GM18511 (cell line): ENCODE measurements at regions not wholly inside any gene's neighbourhood (a gene's known extent, or its start where the extent isn't known, plus 50 kb on each side); places are given as distances from the start of the nearest gene placed in this dataset.

Experiments used
- ATAC-seq: cut with Tn5 transposase; IDR thresholded peaks from one replicate; pipeline ENCODE4 v1.9.1; 2021; ENCODE audit warnings: mild to moderate bottlenecking, moderate library complexity; ENCODE audit not compliant: unreplicated experiment

DNA sequence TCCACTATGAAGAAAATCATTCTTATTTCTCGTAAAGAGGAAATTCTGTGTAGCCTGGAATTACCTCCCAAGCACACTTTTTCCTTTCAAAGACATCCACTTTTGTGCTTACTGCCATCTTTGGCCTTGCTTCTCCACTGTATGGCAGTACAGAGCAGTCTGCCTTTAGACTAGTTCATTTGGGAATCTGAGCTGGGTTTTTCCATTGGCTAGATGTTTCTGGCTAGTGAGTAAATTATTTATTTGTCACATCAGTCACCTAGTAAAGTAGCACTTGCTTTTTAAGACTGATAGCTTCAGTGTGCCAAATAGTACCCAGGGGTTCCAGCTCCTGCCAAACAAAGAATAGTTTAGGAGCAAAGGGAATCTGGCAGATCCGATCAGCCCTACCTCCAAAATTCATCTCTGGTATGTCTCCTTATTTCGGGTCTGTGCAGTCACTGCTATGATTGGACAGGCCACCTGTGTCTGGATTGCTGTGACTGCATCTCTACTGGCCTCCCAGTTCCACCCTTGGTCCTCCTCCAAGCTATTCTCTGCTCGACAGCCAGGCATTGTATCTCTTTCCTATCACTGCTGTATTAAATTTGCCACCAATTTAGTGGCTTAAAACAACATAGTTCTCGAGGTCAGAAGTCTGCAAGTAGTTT is 97.6 kb downstream of the NUDT12 start:
- no peak for ATAC-seq

DNA sequence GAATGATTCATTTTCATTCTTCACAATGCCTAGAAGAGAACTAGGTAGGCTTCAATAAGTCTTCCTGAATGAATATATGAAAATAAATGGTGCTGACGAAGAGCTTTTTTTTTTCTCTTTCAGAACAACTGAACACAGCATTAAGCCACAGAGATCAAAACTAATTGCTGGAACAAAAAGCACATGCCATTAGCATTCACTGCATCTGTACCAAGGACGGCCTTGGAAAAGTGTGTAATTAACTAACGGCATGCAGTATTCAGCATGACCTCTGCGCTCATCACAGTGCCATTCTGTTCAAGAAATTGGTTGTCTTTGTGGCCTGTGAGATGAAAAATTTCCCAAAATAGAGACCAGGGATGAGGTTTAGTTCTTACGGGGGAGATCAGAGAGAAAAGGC is 99.3 kb downstream of the NUDT12 start:
- ATAC-seq = no peak

DNA sequence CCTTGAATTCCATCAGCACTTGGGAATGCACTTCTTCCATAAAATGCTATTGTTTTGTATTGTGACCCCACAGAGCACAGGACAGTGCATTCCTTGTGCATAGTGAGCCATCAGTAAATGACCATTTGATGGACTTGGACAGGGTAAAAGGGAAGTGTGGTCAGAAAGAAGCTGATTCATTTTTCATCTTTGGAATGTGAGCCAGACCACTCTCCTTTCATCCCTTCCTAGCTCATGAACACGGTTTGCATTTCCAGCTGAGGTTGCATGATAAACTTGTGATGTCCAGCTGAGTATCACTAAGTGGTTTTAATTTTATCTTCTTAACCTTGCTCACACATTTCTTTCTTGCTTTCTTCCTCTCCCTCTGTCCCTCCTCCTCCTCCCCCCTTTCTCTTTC is 101.3 kb downstream of the NUDT12 start:
- ATAC-seq = no peak

DNA sequence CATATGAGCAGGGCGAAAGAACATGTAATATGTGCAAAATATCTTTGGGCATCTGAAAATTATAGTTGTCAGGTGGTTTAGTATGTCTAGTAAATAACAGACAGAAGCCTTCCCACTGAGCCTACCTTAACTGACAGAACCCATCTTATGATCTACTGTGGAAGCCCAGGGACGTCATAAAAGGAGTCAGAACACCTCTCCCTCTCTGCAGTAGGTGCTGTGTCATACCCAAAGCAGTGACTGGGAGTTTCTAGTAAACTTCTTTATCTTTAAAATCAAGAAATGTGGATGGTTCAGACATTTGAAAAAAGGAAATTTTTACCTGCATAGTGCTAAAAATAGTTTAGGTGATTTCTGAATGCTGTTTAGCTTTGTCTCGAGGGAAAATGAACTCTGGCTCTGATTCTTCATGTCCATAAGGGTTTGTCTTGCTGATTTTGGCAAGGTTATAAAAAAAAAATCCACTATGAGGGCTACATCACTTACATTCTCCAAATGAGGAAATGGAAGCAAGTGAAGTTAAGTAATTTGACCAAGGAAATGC is 104.0 kb downstream of the NUDT12 start:
- no peak for ATAC-seq

DNA sequence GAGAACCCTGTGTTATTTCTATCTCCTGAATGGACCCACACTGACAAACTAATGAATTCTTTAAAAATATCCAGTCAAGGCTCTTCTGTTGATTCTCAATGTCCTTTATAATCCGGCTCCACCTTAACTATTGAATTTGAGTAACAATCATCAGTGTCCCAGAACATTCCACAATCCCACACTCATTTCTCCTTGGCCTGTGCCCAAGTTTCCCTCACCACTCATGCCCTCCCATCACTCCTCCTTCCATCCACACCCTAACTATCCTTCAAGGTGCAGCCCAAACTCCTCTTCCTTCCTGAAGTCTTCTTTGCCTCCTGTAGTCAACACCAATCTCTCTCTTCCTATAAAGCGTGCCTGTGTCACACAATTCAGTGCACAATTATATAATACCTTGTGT is 106.1 kb downstream of the NUDT12 start:
- ATAC-seq = no peak

DNA sequence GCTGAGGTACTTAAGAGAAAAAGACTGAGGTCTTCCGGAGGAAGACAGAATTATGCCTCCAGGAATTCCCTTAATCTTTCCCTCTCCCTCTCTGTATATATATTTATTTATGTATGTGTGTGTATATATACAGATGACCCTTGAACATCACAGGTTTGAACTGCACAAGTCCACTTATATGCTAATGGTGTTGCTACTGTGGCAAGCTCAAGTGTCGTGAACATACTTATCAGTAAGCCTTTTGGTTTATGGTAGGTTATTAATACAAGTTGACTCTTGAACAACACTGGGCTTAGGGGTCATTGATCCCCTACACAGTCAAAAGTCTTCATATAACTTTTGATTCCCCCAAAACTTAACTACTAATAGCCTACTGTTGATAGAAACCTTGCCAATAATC is 106.8 kb downstream of the NUDT12 start:
- ATAC-seq = no peak

DNA sequence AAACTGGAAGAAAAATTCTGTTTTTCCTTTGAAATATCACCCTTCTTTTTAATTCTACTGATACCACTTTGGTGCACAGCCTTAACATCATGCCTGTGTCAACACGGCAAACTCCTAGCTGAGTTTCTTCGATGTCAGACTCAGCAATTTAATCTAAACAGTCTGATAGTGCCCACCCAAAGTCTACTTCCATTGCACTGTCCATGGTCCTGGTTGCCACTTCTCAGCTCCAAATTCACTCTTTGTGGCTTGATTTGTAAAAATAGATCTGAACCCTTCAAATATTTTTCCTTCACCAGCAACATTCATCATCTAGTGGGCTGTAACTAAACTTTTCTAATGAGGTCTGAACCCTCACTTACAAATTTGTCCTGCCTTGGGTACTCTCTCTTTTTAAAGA is 107.8 kb downstream of the NUDT12 start:
- ATAC-seq = no peak

DNA sequence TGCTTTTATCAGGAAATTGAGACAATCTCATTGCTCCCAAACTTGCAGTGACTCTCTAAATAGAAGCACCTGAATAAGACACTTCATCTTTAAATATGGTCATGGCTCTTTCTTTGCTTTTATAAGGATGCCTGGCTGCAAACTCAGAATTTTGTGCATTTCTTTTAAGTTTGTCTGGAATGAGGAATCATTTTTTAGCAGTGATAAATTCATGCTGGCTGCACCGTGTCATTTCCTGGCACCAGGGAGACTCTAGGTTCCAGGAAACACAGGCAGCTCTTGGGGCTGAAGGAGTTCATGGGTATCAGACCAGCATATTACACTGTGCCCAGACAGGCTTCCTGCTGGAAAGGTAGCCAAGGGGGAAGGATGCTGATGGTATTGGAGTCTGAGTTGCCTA is 109.9 kb downstream of the NUDT12 start:
- ATAC-seq = no peak

DNA sequence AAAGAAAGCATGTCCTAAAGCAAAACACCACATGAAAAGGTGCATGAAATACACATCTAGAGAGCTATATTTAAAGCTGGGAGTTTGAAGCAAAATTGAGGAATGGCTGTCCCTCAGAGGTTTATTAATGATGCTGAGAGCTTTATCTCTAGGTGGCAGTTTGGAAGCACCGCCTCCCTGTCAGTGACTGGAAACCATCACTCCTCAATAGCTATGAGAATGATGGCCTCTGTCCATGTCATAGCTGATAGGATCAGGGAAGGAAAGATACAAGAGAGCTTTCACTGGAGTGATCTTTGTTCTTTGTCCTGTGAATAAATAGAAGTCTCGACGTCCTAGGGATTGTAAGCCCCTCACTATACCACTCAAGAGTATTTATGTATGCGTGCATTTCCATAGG is 110.5 kb downstream of the NUDT12 start:
- no peak for ATAC-seq

DNA sequence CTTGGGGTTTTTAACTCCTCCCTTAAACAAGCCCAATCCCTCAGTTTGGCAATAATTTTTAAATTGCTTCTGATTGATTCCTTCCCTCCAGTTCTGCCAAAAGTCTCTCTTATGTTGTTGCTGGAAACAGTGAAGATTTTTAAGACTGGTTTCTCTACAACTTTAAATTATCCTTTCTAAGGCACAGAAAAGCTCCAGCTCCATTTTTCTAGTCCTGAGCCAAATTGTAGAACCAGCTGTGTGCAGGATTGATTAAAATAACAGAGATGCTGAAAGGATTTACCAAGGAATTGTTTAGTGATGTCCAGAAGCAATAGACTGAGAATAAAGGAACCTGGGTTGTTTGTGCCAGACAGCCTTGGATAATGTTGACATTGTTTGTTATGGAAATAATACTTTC is 111.3 kb downstream of the NUDT12 start:
- no peak for ATAC-seq

DNA sequence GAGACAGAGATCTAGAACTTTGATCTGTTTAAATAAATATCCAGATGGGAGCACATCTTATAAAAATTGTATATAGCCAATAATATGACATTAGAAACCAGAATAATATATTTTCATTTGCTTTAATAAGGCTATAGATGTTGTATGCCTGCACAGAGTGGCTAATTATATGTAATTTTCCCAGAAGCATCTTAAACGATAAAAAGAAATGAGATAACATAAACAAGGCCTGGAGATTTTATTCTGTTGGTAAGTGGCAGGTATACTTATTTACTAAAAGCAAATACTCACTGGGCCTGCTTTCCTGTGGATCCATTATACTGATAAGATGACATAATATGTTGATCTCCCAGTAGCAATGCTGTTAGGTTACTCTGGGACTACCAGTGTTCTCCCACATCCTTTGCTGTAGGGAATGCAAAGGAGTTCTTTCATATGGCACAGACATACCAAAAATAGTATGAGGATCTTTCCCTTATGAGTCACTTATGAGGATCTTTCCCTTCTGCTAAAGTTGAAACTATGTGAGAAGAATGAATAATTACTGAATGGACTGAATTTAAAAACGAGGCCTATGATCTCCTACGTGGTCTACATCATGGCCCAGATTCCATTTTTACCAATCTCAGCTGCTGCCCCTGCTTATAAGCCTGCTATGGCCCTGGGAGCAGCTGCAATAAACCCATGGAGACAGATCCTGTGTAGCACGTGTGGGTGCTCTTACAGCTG is 112.1 kb downstream of the NUDT12 start:
- ATAC-seq = no peak

DNA sequence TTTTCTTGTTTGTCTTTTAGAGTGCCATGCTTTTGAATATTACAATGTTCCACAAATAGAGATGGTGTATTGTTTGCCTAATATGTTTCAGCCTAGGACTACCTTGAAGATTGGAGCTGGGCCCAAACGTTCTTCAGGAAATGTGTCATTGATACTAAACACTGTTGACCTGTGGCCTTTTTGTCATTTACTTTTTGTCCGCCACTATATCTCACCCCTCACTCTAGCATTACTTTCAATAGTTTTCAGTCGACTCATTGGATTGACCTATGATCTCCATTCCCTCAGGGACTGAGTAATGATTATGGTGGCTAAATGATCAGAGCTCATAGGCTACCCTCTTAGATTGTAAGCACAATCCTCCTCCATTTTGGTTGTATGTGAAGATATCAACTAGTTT is 115.8 kb downstream of the NUDT12 start:
- ATAC-seq = no peak

DNA sequence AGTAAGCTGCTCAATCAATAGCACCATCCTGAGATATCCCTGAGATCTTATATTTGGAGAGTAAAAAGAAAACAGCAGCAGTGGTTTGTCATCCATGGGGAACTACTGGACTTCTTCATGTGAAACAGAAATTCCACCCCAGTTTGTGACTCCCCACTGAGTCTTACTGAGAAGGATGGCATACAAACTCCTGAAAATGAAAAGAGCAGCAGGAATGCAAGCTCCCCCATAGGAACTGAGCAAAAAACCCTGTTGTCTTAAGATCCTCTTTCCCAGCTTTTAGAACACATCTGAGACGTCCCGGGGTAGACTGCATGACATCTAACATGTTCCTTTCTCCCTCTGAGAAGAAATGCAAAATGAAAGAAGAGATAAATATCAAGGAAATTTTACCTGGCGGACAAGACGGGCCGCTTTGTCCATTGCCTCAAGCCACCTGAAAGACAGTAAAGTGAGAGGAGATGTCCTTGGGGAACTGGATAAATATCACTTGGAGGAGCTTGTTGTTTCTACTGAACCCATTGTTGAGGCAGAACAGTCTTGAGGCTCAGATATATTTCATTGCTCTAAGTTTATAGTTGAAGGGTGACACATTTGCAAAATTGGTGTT is 117.1 kb downstream of the NUDT12 start:
- ATAC-seq = no peak

DNA sequence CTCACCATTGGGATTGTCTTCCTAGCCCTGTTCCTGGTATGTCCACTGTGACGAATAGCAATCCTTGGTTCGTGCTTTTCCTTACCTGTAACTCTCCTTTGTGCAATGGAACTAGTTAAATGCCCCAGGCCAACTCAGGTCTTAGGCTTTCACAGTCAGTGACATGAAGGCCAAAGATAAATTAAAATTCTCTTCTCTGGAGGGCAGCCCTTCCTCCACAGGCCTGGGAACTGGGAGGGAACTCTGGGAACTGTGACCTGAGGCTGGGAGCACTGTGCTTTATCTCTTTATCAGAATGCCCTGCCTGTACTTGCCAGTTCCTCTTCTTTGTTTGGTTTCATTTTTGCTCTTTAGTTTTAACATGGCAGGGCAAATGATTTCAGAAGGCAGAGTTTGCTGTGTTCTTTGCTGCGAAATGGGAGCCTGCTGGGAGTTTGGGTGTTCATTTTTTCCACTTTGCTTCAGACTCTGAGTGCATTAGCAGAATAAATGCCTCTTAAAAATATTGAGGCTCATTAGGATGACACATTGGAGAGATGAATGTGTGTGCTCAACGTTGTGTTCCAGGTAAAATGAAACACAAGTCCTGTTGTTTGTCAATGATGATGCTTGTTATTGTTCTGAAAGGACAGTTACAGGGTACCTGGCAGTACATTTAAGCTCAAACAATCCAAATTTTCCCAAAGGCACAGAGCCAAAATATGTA is 118.1 kb downstream of the NUDT12 start:
- ATAC-seq = peak; percentile 82

DNA sequence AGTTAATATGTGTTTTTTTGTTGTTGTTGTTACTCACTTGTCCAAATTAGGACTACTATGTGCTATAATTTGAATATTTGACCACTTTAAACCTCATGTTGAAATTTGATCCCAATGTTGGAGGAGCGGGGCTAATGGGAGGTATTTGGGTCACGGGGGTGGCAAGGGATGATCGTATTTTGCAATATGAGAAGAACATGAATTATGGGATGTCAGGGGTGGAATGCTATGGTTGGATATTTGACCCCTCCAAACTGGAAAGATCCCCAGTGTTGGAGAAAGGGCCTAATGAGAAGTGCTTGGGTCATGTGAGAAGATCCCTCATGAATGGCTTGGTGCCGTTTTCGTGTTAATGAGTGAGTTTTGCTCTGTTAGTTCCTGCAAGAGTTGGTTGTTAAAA is 119.8 kb downstream of the NUDT12 start:
- no peak for ATAC-seq

DNA sequence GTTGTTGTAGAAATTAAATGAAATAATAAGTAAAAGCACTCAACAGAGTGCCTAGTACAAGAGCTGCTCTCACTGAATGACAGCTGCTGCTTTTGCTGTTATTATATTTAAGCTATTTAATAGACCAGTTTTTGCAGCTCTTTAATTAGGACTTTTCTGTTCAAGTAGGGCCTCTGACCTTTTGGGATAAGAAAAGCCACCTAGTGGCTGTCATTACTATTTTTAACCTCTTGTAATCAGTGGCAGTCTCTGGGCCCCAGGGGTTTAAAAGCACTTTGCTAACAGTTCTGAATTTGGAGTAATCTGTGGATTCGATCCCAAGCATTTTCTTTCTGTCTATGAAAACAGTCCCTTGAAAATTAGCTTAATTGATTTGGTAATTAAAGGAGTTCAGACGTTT is 121.1 kb downstream of the NUDT12 start:
- no peak for ATAC-seq

DNA sequence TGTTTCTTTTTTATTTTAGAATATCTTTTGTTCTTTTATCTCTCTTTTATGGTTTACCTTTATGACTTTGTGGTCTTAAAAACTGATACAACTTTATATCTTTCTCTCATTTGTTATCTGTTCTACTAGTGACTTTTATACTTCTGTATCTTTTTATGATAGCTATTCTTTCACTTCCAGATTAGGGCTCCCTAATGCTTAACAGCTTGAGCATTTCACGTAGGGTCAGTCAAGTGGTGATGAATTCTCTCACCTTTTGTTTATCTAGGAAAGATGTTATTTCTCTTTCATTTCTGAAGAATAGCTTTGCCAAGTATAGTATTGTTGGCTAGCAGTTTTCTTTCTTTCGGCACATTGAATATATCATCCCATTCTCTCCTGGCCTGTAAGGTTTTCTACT is 123.6 kb downstream of the NUDT12 start:
- no peak for ATAC-seq

DNA sequence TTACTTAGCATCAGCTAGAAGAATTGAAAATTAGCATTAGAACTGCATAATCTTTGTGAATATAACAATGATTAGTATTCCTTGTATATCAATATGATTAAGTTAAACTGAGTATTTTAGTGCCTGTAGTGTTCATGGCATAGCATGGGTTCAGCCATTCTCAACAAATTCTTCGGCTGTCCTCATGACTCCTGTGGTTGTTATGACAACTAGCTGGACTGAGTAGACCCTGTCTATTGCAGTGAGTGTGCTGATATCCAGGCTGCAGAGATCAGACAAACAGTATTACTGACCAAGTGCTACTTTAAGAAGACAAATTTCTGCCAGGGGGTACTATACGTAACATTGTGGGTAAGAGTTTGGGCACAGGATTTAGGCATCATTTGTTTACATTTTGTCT is 125.9 kb downstream of the NUDT12 start:
- ATAC-seq = no peak

DNA sequence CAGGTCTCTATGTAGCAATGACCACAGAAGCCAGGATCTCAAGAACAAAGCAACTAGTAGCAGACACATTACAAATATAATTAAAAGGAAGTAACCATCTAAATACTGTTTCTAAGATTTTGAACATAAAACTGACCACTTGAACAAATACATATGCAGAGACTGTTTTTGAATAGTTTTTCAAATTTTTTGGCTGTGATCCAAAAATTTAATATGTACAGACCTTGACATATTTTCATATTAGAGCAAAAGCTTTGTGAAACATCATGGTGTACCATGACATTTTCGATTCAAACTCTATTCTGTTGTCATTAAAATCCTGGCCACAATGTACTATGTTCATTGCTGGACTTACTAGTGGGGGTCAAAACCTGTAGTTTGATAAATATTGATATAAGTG is 126.5 kb downstream of the NUDT12 start:
- ATAC-seq = no peak

DNA sequence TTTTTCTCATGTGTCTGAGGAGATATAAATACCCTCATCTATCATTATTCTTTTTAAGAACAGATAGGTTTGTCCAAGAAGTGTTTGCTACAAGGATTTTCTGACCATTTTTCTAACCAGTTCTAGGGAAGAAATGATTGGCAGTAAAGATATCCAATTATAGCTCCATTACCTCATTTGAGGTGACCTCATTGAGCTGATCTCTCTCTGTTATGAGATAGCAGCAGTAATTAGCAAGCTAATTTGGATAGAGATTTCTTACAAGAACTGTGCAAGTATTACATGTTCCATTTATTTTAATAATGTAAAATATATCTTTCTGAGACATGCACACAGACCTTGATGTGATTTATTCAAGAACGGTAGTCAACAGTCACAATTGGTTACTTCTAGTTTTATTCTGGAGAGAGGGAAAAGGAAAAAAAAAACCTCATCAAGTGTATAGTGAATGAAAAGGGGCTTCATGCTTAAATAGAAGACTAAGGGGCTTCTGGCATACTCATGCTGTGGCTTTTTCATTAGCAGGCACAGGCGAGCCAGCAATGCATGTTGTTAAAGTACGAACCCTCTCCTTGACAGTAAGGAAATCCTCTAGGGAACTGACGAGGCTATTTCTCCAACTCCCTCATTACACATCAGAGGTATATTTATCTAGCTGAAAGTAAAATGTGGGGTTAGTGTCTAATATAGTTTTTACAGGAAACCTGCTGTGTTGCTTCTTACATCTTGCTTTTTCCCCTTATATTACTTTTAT is 127.3 kb downstream of the NUDT12 start:
- no peak for ATAC-seq

DNA sequence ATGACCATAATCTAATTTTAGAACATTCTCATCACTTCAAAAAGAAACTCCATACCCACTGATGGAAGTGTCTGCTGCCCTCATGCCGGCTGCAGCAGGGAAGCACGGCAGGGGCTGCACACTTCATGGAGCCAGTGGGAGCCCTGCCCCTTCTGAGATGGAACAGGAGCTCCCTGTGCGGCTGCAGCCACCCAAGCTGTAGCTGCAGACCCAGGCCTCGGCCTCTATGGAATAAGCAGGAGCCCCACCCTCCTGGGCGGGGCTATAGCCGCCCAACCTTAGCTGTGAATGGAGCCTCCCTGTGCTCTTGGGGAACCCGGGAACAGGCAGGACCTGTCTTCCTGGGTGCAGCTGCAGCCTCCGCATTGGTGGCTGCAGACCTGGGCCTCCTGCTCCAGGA is 128.5 kb downstream of the NUDT12 start:
- no peak for ATAC-seq
